Activated naive CD4-positive, alpha-beta T cell treated with anti-CD3 and anti-CD28 coated beads, Interleukin-2, amount 50 U/mL, for 72 hours (primary cell): ENCODE measurements at regions not wholly inside any gene's neighbourhood (a gene's known extent, or its start where the extent isn't known, plus 50 kb on each side); places are given as distances from the start of the nearest gene placed in this dataset.
"Not testable (repeated sequence)": the region's sequence is repeated elsewhere in the genome, so short reads cannot be mapped to it uniquely, and the experiment has no call there.

Experiments used
- ATAC-seq, 2 donors: fragments of 150-1000 bp; cut with Tn5 transposase; 2 replicates each; pipeline ENCODE4 v1.10.0; 2021; ENCODE audit warnings: mild to moderate bottlenecking in 2 of 2, moderate library complexity in 2 of 2
- DNase-seq, 2 donors: peaks; one replicate each; pipeline ENCODE4 v3.0.0; 2021 to 2022; ENCODE audit warnings: low spot score in 2 of 2
- H3K27ac Mint-ChIP-seq, 2 donors: one replicate each; pipeline ENCODE4 v1.8.0; 2022; ENCODE audit warnings: mild to moderate bottlenecking in 2 of 2, mixed read lengths in 2 of 2
- H3K36me3 Mint-ChIP-seq, 2 donors: one replicate each; pipeline ENCODE4 v1.8.0; 2022; ENCODE audit warnings: mixed read lengths in 2 of 2
- H3K9me3 Mint-ChIP-seq, 2 donors: one replicate each; pipeline ENCODE4 v1.8.0; 2022; ENCODE audit warnings: mixed read lengths in 2 of 2

GRCh38 chrX:138067415-138067814 lies 501.5 kb downstream of the ZIC3 start:
- ATAC-seq, result no peak
- Mint-ChIP-seq H3K36me3 (no peaks in the 10 kb centered on the region), H3K27ac (no peak overlapping the region), H3K9me3 (no peaks in the 10 kb centered on the region)
- no peak for DNase-seq

- Mint-ChIP-seq H3K36me3 (no peaks in the 10 kb centered on the region), H3K9me3 (no peaks in the 10 kb centered on the region), H3K27ac (no peak overlapping the region)
- ATAC-seq (no peak), DNase-seq (no peak)
These were observed 507.7 kb downstream of the ZIC3 start for GRCh38 chrX:138073626-138074025.

GRCh38 chrX:138082251-138082650 lies 516.3 kb downstream of the ZIC3 start:
- DNase-seq (no peak), ATAC-seq (no peak)
- H3K36me3 Mint-ChIP-seq, result no peaks in the 10 kb centered on the region
- no peak overlapping the region for H3K27ac Mint-ChIP-seq
- H3K9me3 Mint-ChIP-seq, result no peaks in the 10 kb centered on the region

GRCh38 chrX:138082896-138083295 lies 517.0 kb downstream of the ZIC3 start:
- Mint-ChIP-seq H3K9me3 (no peaks in the 10 kb centered on the region), H3K27ac (no peak overlapping the region), H3K36me3 (no peaks in the 10 kb centered on the region)
- ATAC-seq (no peak), DNase-seq (no peak)

GRCh38 chrX:138110910-138111309 lies 545.0 kb downstream of the ZIC3 start:
- ATAC-seq, H3K9me3 Mint-ChIP-seq, H3K36me3 Mint-ChIP-seq, H3K27ac Mint-ChIP-seq, DNase-seq: not testable (repeated sequence)

GRCh38 chrX:138127314-138127713 lies 561.4 kb downstream of the ZIC3 start:
- no peaks in the 10 kb centered on the region for H3K9me3 Mint-ChIP-seq
- DNase-seq (no peak), ATAC-seq (no peak)
- H3K27ac Mint-ChIP-seq, result no peak overlapping the region
- H3K36me3 Mint-ChIP-seq, result no peaks in the 10 kb centered on the region

GRCh38 chrX:138128027-138128671 lies 562.2 kb downstream of the ZIC3 start:
- DNase-seq, result peak in 1 of 2 donors; percentile 4
- no peak for ATAC-seq
- Mint-ChIP-seq H3K27ac (no peak overlapping the region), H3K36me3 (no peaks in the 10 kb centered on the region), H3K9me3 (no peaks in the 10 kb centered on the region)

GRCh38 chrX:138150709-138151108 lies 560.8 kb downstream of the FGF13 start:
- H3K27ac Mint-ChIP-seq, result no peak overlapping the region
- H3K9me3 Mint-ChIP-seq, result no peaks in the 10 kb centered on the region
- no peak for DNase-seq
- ATAC-seq, result no peak
- H3K36me3 Mint-ChIP-seq, result no peaks in the 10 kb centered on the region

GRCh38 chrX:138157850-138158249 lies 553.7 kb downstream of the FGF13 start:
- DNase-seq, result no peak
- Mint-ChIP-seq H3K9me3 (no peaks in the 10 kb centered on the region), H3K36me3 (no peaks in the 10 kb centered on the region), H3K27ac (no peak overlapping the region)
- no peak for ATAC-seq

GRCh38 chrX:138191998-138192397 lies 519.5 kb downstream of the FGF13 start:
- Mint-ChIP-seq H3K36me3 (no peaks in the 10 kb centered on the region), H3K27ac (no peak overlapping the region), H3K9me3 (peaks cover 0 to 3% of the 10 kb centered on the region in 2 donors)
- no peak for ATAC-seq
- no peak for DNase-seq

GRCh38 chrX:138229718-138230117 lies 481.8 kb downstream of the FGF13 start:
- Mint-ChIP-seq H3K27ac (no peak overlapping the region), H3K36me3 (no peaks in the 10 kb centered on the region), H3K9me3 (peaks cover 9 to 15% of the 10 kb centered on the region in 2 donors)
- DNase-seq (no peak), ATAC-seq (no peak)

- no peaks in the 10 kb centered on the region for H3K36me3 Mint-ChIP-seq
- no peak overlapping the region for H3K27ac Mint-ChIP-seq
- no peak for DNase-seq
- peaks cover 0 to 3% of the 10 kb centered on the region in 2 donors for H3K9me3 Mint-ChIP-seq
- ATAC-seq, result no peak
These were observed 471.3 kb downstream of the FGF13 start for GRCh38 chrX:138240266-138240665.

- DNase-seq (no peak), ATAC-seq (no peak)
- Mint-ChIP-seq H3K36me3 (no peaks in the 10 kb centered on the region), H3K27ac (no peak overlapping the region), H3K9me3 (peaks cover 0 to 5% of the 10 kb centered on the region in 2 donors)
These were observed 457.5 kb downstream of the FGF13 start for GRCh38 chrX:138254001-138254400.

- no peak for DNase-seq
- H3K36me3 Mint-ChIP-seq, result peaks cover 0 to 5% of the 10 kb centered on the region in 2 donors
- H3K27ac Mint-ChIP-seq, result no peak overlapping the region
- ATAC-seq, result no peak
- H3K9me3 Mint-ChIP-seq, result peaks cover 0 to 4% of the 10 kb centered on the region in 2 donors
These were observed 456.1 kb downstream of the FGF13 start for GRCh38 chrX:138255373-138255772.

GRCh38 chrX:138264095-138264494 lies 447.4 kb downstream of the FGF13 start:
- H3K9me3 Mint-ChIP-seq, ATAC-seq, DNase-seq, H3K27ac Mint-ChIP-seq: not testable (repeated sequence)
- H3K36me3 Mint-ChIP-seq, result peaks cover 0 to 11% of the 10 kb centered on the region in 2 donors

GRCh38 chrX:138270931-138271330 lies 440.6 kb downstream of the FGF13 start:
- ATAC-seq (no peak), DNase-seq (no peak)
- H3K36me3 Mint-ChIP-seq, result no peaks in the 10 kb centered on the region
- no peaks in the 10 kb centered on the region for H3K9me3 Mint-ChIP-seq
- H3K27ac Mint-ChIP-seq, result no peak overlapping the region

GRCh38 chrX:138282598-138283150 lies 428.8 kb downstream of the FGF13 start:
- H3K9me3 Mint-ChIP-seq, H3K36me3 Mint-ChIP-seq, DNase-seq, ATAC-seq, H3K27ac Mint-ChIP-seq: not testable (repeated sequence)

GRCh38 chrX:138287205-138287877 lies 424.2 kb downstream of the FGF13 start:
- Mint-ChIP-seq H3K27ac (no peak overlapping the region), H3K36me3 (no peaks in the 10 kb centered on the region), H3K9me3 (no peaks in the 10 kb centered on the region)
- DNase-seq (no peak), ATAC-seq (no peak)
